NCI-H510A treated with DMSO at 0.1 percent for 48 hours (cell line): ENCODE measurements at regions not wholly inside any gene's neighbourhood (a gene's known extent, or its start where the extent isn't known, plus 50 kb on each side); places are given as distances from the start of the nearest gene placed in this dataset.
A peak's percentile ranks its signal among the peaks of the same experiment; 100 is the strongest.
"Not testable (repeated sequence)": the region's sequence is repeated elsewhere in the genome, so short reads cannot be mapped to it uniquely, and the experiment has no call there.

ENCODE experiments used
- DNase-seq: peaks from one replicate; lab custom pipeline; 2025; lab: John Stamatoyannopoulos, UW

GRCh38 chr6:62819640-62820039 lies 391.6 kb upstream of the FKBP1C start:
- DNase-seq: no peak

GRCh38 chr6:62808565-62809293 lies 402.5 kb upstream of the FKBP1C start:
- peak; percentile 55 for DNase-seq

GRCh38 chr6:62805431-62805830 lies 405.8 kb upstream of the FKBP1C start:
- no peak for DNase-seq

GRCh38 chr6:62803094-62803493 lies 408.2 kb upstream of the FKBP1C start:
- DNase-seq: no peak

- no peak for DNase-seq
These were observed 414.1 kb upstream of the FKBP1C start for GRCh38 chr6:62797190-62797589.

GRCh38 chr6:62775427-62776022 lies 435.7 kb upstream of the FKBP1C start:
- peak; percentile 51 for DNase-seq

- not testable (repeated sequence) for DNase-seq
These were observed 445.1 kb upstream of the FKBP1C start for GRCh38 chr6:62766174-62766573.

- no peak for DNase-seq
These were observed 446.4 kb upstream of the FKBP1C start for GRCh38 chr6:62764841-62765240.

GRCh38 chr6:62763125-62763912 lies 447.9 kb upstream of the FKBP1C start:
- DNase-seq: no peak

- DNase-seq: no peak
These were observed 460.9 kb upstream of the KHDRBS2 start for GRCh38 chr6:62746968-62747367.

- DNase-seq: no peak
These were observed 460.1 kb upstream of the KHDRBS2 start for GRCh38 chr6:62746161-62746560.

GRCh38 chr6:62740596-62740995 lies 454.6 kb upstream of the KHDRBS2 start:
- no peak for DNase-seq

GRCh38 chr6:62740171-62740570 lies 454.1 kb upstream of the KHDRBS2 start:
- no peak for DNase-seq

- DNase-seq: no peak
These were observed 451.8 kb upstream of the KHDRBS2 start for GRCh38 chr6:62737792-62738191.

- DNase-seq: no peak
These were observed 435.4 kb upstream of the KHDRBS2 start for GRCh38 chr6:62721408-62721807.

- DNase-seq: no peak
These were observed 430.7 kb upstream of the KHDRBS2 start for GRCh38 chr6:62716719-62717118.

GRCh38 chr6:62714112-62714511 lies 428.1 kb upstream of the KHDRBS2 start:
- DNase-seq: no peak

- no peak for DNase-seq
These were observed 425.7 kb upstream of the KHDRBS2 start for GRCh38 chr6:62711750-62712149.

- DNase-seq: no peak
These were observed 421.9 kb upstream of the KHDRBS2 start for GRCh38 chr6:62707914-62708313.

- no peak for DNase-seq
These were observed 421.1 kb upstream of the KHDRBS2 start for GRCh38 chr6:62707156-62707555.

GRCh38 chr6:62683063-62683462 lies 397.0 kb upstream of the KHDRBS2 start:
- no peak for DNase-seq

GRCh38 chr6:62681108-62681507 lies 395.1 kb upstream of the KHDRBS2 start:
- no peak for DNase-seq

- DNase-seq: no peak
These were observed 387.0 kb upstream of the KHDRBS2 start for GRCh38 chr6:62672989-62673388.
